ENCODE measurements at regions not wholly inside any gene's neighbourhood (a gene's known extent, or its start where the extent isn't known, plus 50 kb on each side); places are given as distances from the start of the nearest gene placed in this dataset.

DNA sequence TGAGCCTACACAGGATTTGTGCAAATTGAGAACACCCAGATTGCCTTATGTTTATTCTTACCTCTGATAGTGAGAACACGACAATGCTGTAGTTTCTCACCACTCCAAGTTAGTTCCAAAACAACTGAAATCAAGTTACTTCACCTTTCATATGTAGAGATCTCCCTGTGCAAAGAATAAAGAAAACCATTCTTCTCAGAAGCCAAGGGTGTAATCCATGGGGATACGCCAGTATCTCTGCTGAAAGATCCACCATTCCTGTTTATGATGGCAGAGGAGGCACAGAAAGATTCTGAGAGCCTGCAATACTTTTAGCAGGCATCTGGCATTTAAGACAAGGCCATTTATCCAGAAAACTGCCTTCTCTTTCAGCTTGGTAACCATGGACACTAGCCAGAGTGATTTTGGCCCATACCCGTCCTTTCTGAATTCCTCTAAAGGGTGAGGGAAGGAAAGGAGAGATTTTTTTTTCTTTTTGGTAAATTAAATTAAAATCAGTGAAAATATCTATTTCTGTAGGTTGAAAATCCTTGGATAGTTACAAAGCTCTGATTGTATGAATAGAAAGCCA is 355.4 kb upstream of the FAR2 start:
- Histone ChIP-seq H4K20me1 (ENCODE audit: control insufficient read depth, insufficient read depth, insufficient read length) (no peaks in the 10 kb centered on the region), H3K56ac (ENCODE audit: insufficient read length, low read depth, low read length) (no peak overlapping the region), H4K91ac (ENCODE audit: insufficient read length, low read depth, low read length) (no peak overlapping the region), H3T11ph (ENCODE audit: low read length) (no peak overlapping the region), H3K79me2 (ENCODE audit: insufficient read depth, low read length) (no peaks in the 10 kb centered on the region), H3K27me3 (ENCODE audit: insufficient read depth, low read length) (no peaks in the 10 kb centered on the region), H3K4me1 (ENCODE audit: insufficient read depth, low read length) (no peaks in the 10 kb centered on the region; the same call in 1 of the 2 replicates), H3K4ac (ENCODE audit: low read depth, low read length) (no peak overlapping the region), H3K23ac (ENCODE audit: insufficient read length, low read depth, low read length) (no peak overlapping the region), H3K4me2 (ENCODE audit: insufficient read depth, insufficient read length, low read length) (no peak overlapping the region), H3K23me2 (ENCODE audit: insufficient read length, low read depth, low read length, poor library complexity, severe bottlenecking) (no peaks in the 10 kb centered on the region), H4K8ac (replicated peaks; ENCODE audit: insufficient read length, low read depth, low read length) (no peak overlapping the region), H2AFZ (ENCODE audit: low read length) (peak overlapping the region; percentile 48), H3K79me1 (ENCODE audit: insufficient read depth, low read depth, low read length, poor library complexity, severe bottlenecking) (no peaks in the 10 kb centered on the region), H2BK120ac (ENCODE audit: low read depth, low read length, poor library complexity, severe bottlenecking) (no peak overlapping the region), H3K14ac (ENCODE audit: insufficient read depth, low read length) (no peak overlapping the region), H3K18ac (ENCODE audit: insufficient read length, low read depth, low read length) (no peak overlapping the region), H2BK20ac (ENCODE audit: low read depth, low read length, poor library complexity, severe bottlenecking) (no peak overlapping the region), H2AK5ac (ENCODE audit: insufficient read length, low read length) (no peak overlapping the region), H3K27ac (ENCODE audit: insufficient read length, low read depth, low read length) (no peak overlapping the region), H2BK15ac (ENCODE audit: low read depth, low read length) (no peak overlapping the region), H3K9ac (ENCODE audit: extremely low read depth, insufficient read length, low read length) (no peak overlapping the region), H3K9me3 (ENCODE audit: control insufficient read depth, low read depth, low read length) (no peaks in the 10 kb centered on the region), H2BK12ac (ENCODE audit: insufficient read length, low read depth, low read length) (no peak overlapping the region), H4K5ac (ENCODE audit: insufficient read length, low read depth, low read length) (no peak overlapping the region), H2BK5ac (ENCODE audit: insufficient read length, low read length) (no peak overlapping the region)
- Mint-ChIP-seq H3K4me1 (peaks cover 4 to 7% of the 10 kb centered on the region in 2 experiments), H3K4me3 (no peak overlapping the region), H3K9me3 (no peaks in the 10 kb centered on the region), H3K36me3 (ENCODE audit: insufficient read depth in 1 of 3, low read depth in 3 of 3) (no peaks in the 10 kb centered on the region), H3K27me3 (ENCODE audit: low read depth) (no peaks in the 10 kb centered on the region), H3K27ac (no peak overlapping the region)
- TF ChIP-seq, protein P1, sequence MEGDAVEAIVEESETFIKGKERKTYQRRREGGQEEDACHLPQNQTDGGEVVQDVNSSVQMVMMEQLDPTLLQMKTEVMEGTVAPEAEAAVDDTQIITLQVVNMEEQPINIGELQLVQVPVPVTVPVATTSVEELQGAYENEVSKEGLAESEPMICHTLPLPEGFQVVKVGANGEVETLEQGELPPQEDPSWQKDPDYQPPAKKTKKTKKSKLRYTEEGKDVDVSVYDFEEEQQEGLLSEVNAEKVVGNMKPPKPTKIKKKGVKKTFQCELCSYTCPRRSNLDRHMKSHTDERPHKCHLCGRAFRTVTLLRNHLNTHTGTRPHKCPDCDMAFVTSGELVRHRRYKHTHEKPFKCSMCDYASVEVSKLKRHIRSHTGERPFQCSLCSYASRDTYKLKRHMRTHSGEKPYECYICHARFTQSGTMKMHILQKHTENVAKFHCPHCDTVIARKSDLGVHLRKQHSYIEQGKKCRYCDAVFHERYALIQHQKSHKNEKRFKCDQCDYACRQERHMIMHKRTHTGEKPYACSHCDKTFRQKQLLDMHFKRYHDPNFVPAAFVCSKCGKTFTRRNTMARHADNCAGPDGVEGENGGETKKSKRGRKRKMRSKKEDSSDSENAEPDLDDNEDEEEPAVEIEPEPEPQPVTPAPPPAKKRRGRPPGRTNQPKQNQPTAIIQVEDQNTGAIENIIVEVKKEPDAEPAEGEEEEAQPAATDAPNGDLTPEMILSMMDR (conservative IDR thresholded peaks at IDR 0.05) = no peak
- DNase-seq = no peak
- WGBS (ENCODE audit: extremely low coverage, insufficient read length, low lambda C conversion rate) = no CpG with 5 or more reads among the region's 3 CpGs

Data from H9 (cell line).